SK-N-SH (cell line): ENCODE measurements at regions not wholly inside any gene's neighbourhood (a gene's known extent, or its start where the extent isn't known, plus 50 kb on each side); places are given as distances from the start of the nearest gene placed in this dataset.

ENCODE experiments used
- CTCF ChIA-PET: fragments of 300-600, 350-600 bp; formaldehyde crosslinking; extraction: SDS; loops from one replicate; lab custom pipeline; 2021; lab: Yijun Ruan, JAX
- POLR2A ChIA-PET: fragments of 350-600 bp; sonication (Branson Sonifier 250); formaldehyde crosslinking; extraction: SDS; loops from one replicate; lab custom pipeline; 2020; ENCODE audit warnings: antibody characterized with exemption, inconsistent platforms; lab: Yijun Ruan, JAX
- DNase-seq: peaks from one replicate; pipeline ENCODE4 v3.0.0; 2012
- H2AFZ ChIP-seq: fragments of 200-600 bp; sonication (generic); 2 replicates; pipeline ENCODE4 v1.8.1; 2016; ENCODE audit warnings: antibody characterized with exemption, mild to moderate bottlenecking, low read depth
- H3F3A ChIP-seq: fragments of 200-600 bp; sonication (generic); replicated peaks from 2 replicates; pipeline ENCODE3; 2016; ENCODE audit warnings: antibody characterized with exemption, mild to moderate bottlenecking; ENCODE audit not compliant: insufficient read depth
- H3K27ac ChIP-seq, 2 experiments: fragments of 200-500 bp in 1 of 2; fragments of 200-600 bp in 1 of 2; sonication (Bioruptor generic) in 1 of 2; sonication (generic), shearing (Covaris generic) in 1 of 2; 2 replicates each; pipeline versions ENCODE4 v1.5.1 to v1.6.1; 2014 to 2016; ENCODE audit warnings: low read depth in 2 of 2, inconsistent platforms in 1 of 2, low read length in 1 of 2, mild to moderate bottlenecking in 1 of 2, mixed read lengths in 1 of 2
- H3K27me3 ChIP-seq: fragments of 200-600 bp; sonication (generic), shearing (Covaris generic); 2 replicates; pipeline ENCODE4 v1.6.1; 2016; ENCODE audit warnings: mixed run types; ENCODE audit not compliant: insufficient read depth
- H3K36me3 ChIP-seq, 2 experiments: fragments of 200-500 bp in 1 of 2; fragments of 200-600 bp in 1 of 2; sonication (Bioruptor generic) in 1 of 2; sonication (generic) in 1 of 2; replicated peaks in 1 of 2; 2 replicates each; pipeline versions ENCODE3 to v1.5.1; 2014 to 2016; ENCODE audit warnings: low read length in 1 of 2, mild to moderate bottlenecking in 1 of 2; ENCODE audit not compliant: insufficient read depth in 2 of 2, control insufficient read depth in 1 of 2
- H3K4me1 ChIP-seq, 2 experiments: fragments of 200-500 bp in 1 of 2; fragments of 200-600 bp in 1 of 2; sonication (Bioruptor generic) in 1 of 2; sonication (generic), shearing (Covaris generic) in 1 of 2; 2 replicates each; pipeline versions ENCODE4 v1.5.1 to v1.6.1; 2014 to 2016; ENCODE audit warnings: low read depth in 1 of 2, low read length in 1 of 2, mixed run types in 1 of 2; ENCODE audit not compliant: insufficient read depth in 2 of 2, control insufficient read depth in 1 of 2
- H3K4me2 ChIP-seq: fragments of 200-600 bp; sonication (generic), shearing (Covaris generic); 2 replicates; pipeline ENCODE4 v1.6.1; 2017; ENCODE audit warnings: mixed run types
- H3K4me3 ChIP-seq, 2 experiments: fragments of 200-500 bp in 1 of 2; fragments of 200-600 bp in 1 of 2; sonication (Bioruptor generic) in 1 of 2; sonication (generic), shearing (Covaris generic) in 1 of 2; 2 replicates each; pipeline versions ENCODE4 v1.5.1 to v1.8.1; 2014 to 2016; ENCODE audit warnings: low read depth in 2 of 2, inconsistent platforms in 1 of 2, low read length in 1 of 2, mild to moderate bottlenecking in 1 of 2, mixed read lengths in 1 of 2, moderate library complexity in 1 of 2
- H3K79me2 ChIP-seq: fragments of 200-600 bp; sonication (generic); 2 replicates; pipeline ENCODE4 v1.8.1; 2017; ENCODE audit warnings: mild to moderate bottlenecking; ENCODE audit not compliant: insufficient read depth
- H3K9ac ChIP-seq: fragments of 200-600 bp; sonication (generic); 2 replicates; pipeline ENCODE4 v1.6.1; 2017; ENCODE audit warnings: mixed run types
- H3K9me2 ChIP-seq: fragments of 200-600 bp; sonication (generic); 2 replicates; pipeline ENCODE4 v1.6.1; 2017; ENCODE audit warnings: mixed run types
- H3K9me3 ChIP-seq: fragments of 200-600 bp; sonication (generic); 2 replicates; pipeline ENCODE4 v1.6.1; 2017; ENCODE audit warnings: mixed run types, mild to moderate bottlenecking, moderate library complexity
- H4K20me1 ChIP-seq: fragments of 200-600 bp; sonication (generic); 2 replicates; pipeline ENCODE4 v1.6.1; 2017; ENCODE audit warnings: mild to moderate bottlenecking, mixed run types; ENCODE audit not compliant: insufficient read depth
- ELF1 ChIP-seq: IDR thresholded peaks from 2 replicates; pipeline ENCODE4 v1.4.0; 2012
- EP300 ChIP-seq, 2 experiments: IDR thresholded peaks; 2 replicates each; pipeline versions ENCODE4 v1.4.0 to v1.6.1; 2012; ENCODE audit warnings: borderline replicate concordance in 1 of 2, low read depth in 1 of 2, low read length in 1 of 2
- EZH2phosphoT487 ChIP-seq: fragments of 200-600 bp; sonication (generic); IDR thresholded peaks from 2 replicates; pipeline ENCODE4 v1.6.1; 2017; ENCODE audit warnings: low read depth, mixed run types, mild to moderate bottlenecking, antibody characterized with exemption, moderate library complexity, borderline replicate concordance
- FOSL2 ChIP-seq: IDR thresholded peaks from 2 replicates; pipeline ENCODE4 v1.4.0; 2012; ENCODE audit warnings: low read depth, mild to moderate bottlenecking, moderate library complexity, borderline replicate concordance
- FOXJ3 ChIP-seq: sonication (generic); formaldehyde crosslinking; IDR thresholded peaks from 2 replicates; pipeline ENCODE4 v1.5.1; 2020; ENCODE audit warnings: mild to moderate bottlenecking, missing genetic modification reagents
- GABPA ChIP-seq: IDR thresholded peaks from 2 replicates; pipeline ENCODE4 v1.4.0; 2012; ENCODE audit warnings: low read depth, mild to moderate bottlenecking
- GATA2 ChIP-seq: sonication (generic); formaldehyde crosslinking; IDR thresholded peaks from 2 replicates; pipeline ENCODE4 v1.5.0; 2020; ENCODE audit warnings: mild to moderate bottlenecking, missing genetic modification reagents
- IRF3 ChIP-seq: fragments of 150-350 bp; IDR thresholded peaks from 2 replicates; pipeline ENCODE4 v1.6.1; 2016; ENCODE audit warnings: mild to moderate bottlenecking, low read depth, low read length
- JUND ChIP-seq: IDR thresholded peaks from 2 replicates; pipeline ENCODE4 v1.4.0; 2012
- MAX ChIP-seq: IDR thresholded peaks from 2 replicates; pipeline ENCODE4 v1.4.0; 2012; ENCODE audit warnings: low read depth
- MEF2A ChIP-seq: IDR thresholded peaks from 2 replicates; pipeline ENCODE4 v1.4.0; 2012; ENCODE audit warnings: low read depth, borderline replicate concordance
- MXI1 ChIP-seq: IDR thresholded peaks from 2 replicates; pipeline ENCODE4 v1.6.1; 2012; ENCODE audit warnings: mild to moderate bottlenecking, low read depth, low read length, improper control_type of control experiment
- NFIC ChIP-seq: IDR thresholded peaks from 2 replicates; pipeline ENCODE4 v1.4.0; 2012; ENCODE audit warnings: borderline replicate concordance
- NRF1 ChIP-seq: IDR thresholded peaks from 2 replicates; pipeline ENCODE4 v1.6.1; 2012; ENCODE audit warnings: low read depth, mild to moderate bottlenecking, low read length
- PBX3 ChIP-seq: IDR thresholded peaks from 2 replicates; pipeline ENCODE4; 2012
- POLR2AphosphoS5 ChIP-seq: IDR thresholded peaks from 2 replicates; pipeline ENCODE4 v1.6.1; 2012; ENCODE audit warnings: low read depth, low read length
- RAD21 ChIP-seq: IDR thresholded peaks from 2 replicates; pipeline ENCODE4 v1.6.1; 2012; ENCODE audit warnings: mild to moderate bottlenecking, low read length
- RCOR1 ChIP-seq: fragments of 150-350 bp; IDR thresholded peaks from 2 replicates; pipeline ENCODE4 v1.6.1; 2017; ENCODE audit warnings: antibody characterized with exemption, low read length
- REST ChIP-seq: IDR thresholded peaks from 2 replicates; pipeline ENCODE4 v1.6.1; 2012; ENCODE audit warnings: mild to moderate bottlenecking, low read depth, low read length, moderate library complexity
- RFX5 ChIP-seq: IDR thresholded peaks from 2 replicates; pipeline ENCODE4 v1.6.1; 2012; ENCODE audit warnings: mild to moderate bottlenecking, improper control_type of control experiment, low read length
- SIN3A ChIP-seq: IDR thresholded peaks from 2 replicates; pipeline ENCODE4 v1.6.1; 2012; ENCODE audit warnings: low read depth, mild to moderate bottlenecking, low read length, moderate library complexity, borderline replicate concordance
- SMC3 ChIP-seq: IDR thresholded peaks from 2 replicates; pipeline ENCODE4 v1.6.1; 2012; ENCODE audit warnings: low read depth, low read length, improper control_type of control experiment
- TAF1 ChIP-seq: IDR thresholded peaks from 2 replicates; pipeline ENCODE4 v1.6.1; 2012; ENCODE audit warnings: low read depth, mild to moderate bottlenecking, low read length, moderate library complexity, borderline replicate concordance
- TCF12 ChIP-seq: IDR thresholded peaks from 2 replicates; pipeline ENCODE4 v1.4.0; 2012
- USF1 ChIP-seq: IDR thresholded peaks from 2 replicates; pipeline ENCODE4 v1.4.0; 2012; ENCODE audit warnings: low read depth, borderline replicate concordance
- YY1 ChIP-seq: IDR thresholded peaks from 2 replicates; pipeline ENCODE4 v1.4.0; 2012; ENCODE audit warnings: low read depth, mild to moderate bottlenecking
- ZBTB33 ChIP-seq: IDR thresholded peaks from 2 replicates; pipeline ENCODE4 v1.4.0; 2012; ENCODE audit warnings: low read depth, borderline replicate concordance
- WGBS: methylation state at CpG from one replicate; pipeline ENCODE4 v1.1.6; 2017; ENCODE audit warnings: low lambda C conversion rate; 5-methylcytosine and 5-hydroxymethylcytosine counted together

GRCh38 chr18:43662657-43663056, 385.4 kb upstream of the SYT4 start (continued):
- TF ChIP-seq USF1: no peak
- peak; percentile 55 for TF ChIP-seq PBX3
- TF ChIP-seq FOSL2: peak; percentile 84
- TF ChIP-seq JUND: peak; percentile 79
- no peak for TF ChIP-seq GABPA
- TF ChIP-seq NFIC: peak; percentile 65
- TF ChIP-seq MXI1: no peak
- TF ChIP-seq ELF1: no peak
- TF ChIP-seq NRF1: no peak
- TF ChIP-seq FOXJ3 (CRISPR knock-in tag): no peak
- TF ChIP-seq SIN3A: no peak
- no peak for TF ChIP-seq GATA2 (CRISPR knock-in tag)
- no peak for TF ChIP-seq EZH2phosphoT487
- TF ChIP-seq RFX5: no peak
- TF ChIP-seq MEF2A: peak; percentile 99
- no peak for TF ChIP-seq SMC3
- TF ChIP-seq TAF1: no peak
- peak; percentile 63; the same call in 1 of the 2 replicates for TF ChIP-seq ZBTB33
- TF ChIP-seq, all 33 proteins: peak for 12

- no peak overlapping the region for H3K4me3 ChIP-seq
- no peak for DNase-seq
- TF ChIP-seq POLR2AphosphoS5: no peak
- no peak for TF ChIP-seq RAD21
- no peak for TF ChIP-seq JUND
- no peak for TF ChIP-seq RCOR1
- TF ChIP-seq FOXJ3 (CRISPR knock-in tag): no peak
- no peak for TF ChIP-seq YY1
- no peak for TF ChIP-seq MAX
- no peak for TF ChIP-seq REST
- no peak for TF ChIP-seq TAF1
- TF ChIP-seq EP300 (IDR thresholded peaks at IDR 0.05; ENCODE audit: borderline replicate concordance in 1 of 2, low read depth in 1 of 2, low read length in 1 of 2): no peak
- TF ChIP-seq TCF12: no peak
- no peak for TF ChIP-seq IRF3
- no peaks in the 10 kb centered on the region for H3K27me3 ChIP-seq
- ChIA-PET CTCF (no interaction called here), POLR2A (no interaction called here)
- peaks cover 2 to 33% of the 10 kb centered on the region in 2 experiments for H3K4me1 ChIP-seq
- H2AFZ ChIP-seq: no peak overlapping the region
- peaks cover 13% of the 10 kb centered on the region for H3F3A ChIP-seq
- no peaks in the 10 kb centered on the region for H4K20me1 ChIP-seq
- peak overlapping the region; percentile 47 to 95; a peak in 3 of 4 replicates for H3K27ac ChIP-seq
- no peaks in the 10 kb centered on the region for H3K9me3 ChIP-seq
- H3K9me2 ChIP-seq: no peaks in the 10 kb centered on the region
- no peaks in the 10 kb centered on the region for H3K36me3 ChIP-seq
- WGBS: 90% methylated on average over 1 of the region's 1 CpG
- no peak overlapping the region for H3K9ac ChIP-seq
- no peaks in the 10 kb centered on the region for H3K79me2 ChIP-seq
- no peak overlapping the region for H3K4me2 ChIP-seq
These were observed 385.9 kb upstream of the SYT4 start for GRCh38 chr18:43663159-43663558.
